ENCODE measurements at regions not wholly inside any gene's neighbourhood (a gene's known extent, or its start where the extent isn't known, plus 50 kb on each side); places are given as distances from the start of the nearest gene placed in this dataset.
"Not testable (repeated sequence)": the region's sequence is repeated elsewhere in the genome, so short reads cannot be mapped to it uniquely, and the experiment has no call there.

GRCh38 chr12:29023436-29024076 is 125.5 kb upstream of the FAR2 start:
- no peaks in the 10 kb centered on the region for H3K36me3 ChIP-seq (ENCODE audit: low read depth)
- TF ChIP-seq CTCF (IDR thresholded peaks at IDR 0.05; ENCODE audit: poor library complexity, severe bottlenecking) = no peak
- H3K9me3 ChIP-seq (ENCODE audit: severe bottlenecking) = no peaks in the 10 kb centered on the region
- H3K27ac ChIP-seq (ENCODE audit: poor library complexity, severe bottlenecking) = no peak overlapping the region
- ATAC-seq (ENCODE audit: low read depth) (no peak), DNase-seq (ENCODE audit: low spot score) (no peak)
- H3K4me1 ChIP-seq (ENCODE audit: insufficient read depth, poor library complexity, severe bottlenecking) = no peaks in the 10 kb centered on the region
- no peak overlapping the region for H3K4me3 ChIP-seq (ENCODE audit: severe bottlenecking)
- H3K27me3 ChIP-seq (ENCODE audit: insufficient read depth, poor library complexity, severe bottlenecking) = no peaks in the 10 kb centered on the region

GRCh38 chr12:29024117-29024516 is 125.0 kb upstream of the FAR2 start:
- TF ChIP-seq CTCF (IDR thresholded peaks at IDR 0.05; ENCODE audit: poor library complexity, severe bottlenecking) = no peak
- Histone ChIP-seq H3K4me1 (ENCODE audit: insufficient read depth, poor library complexity, severe bottlenecking) (no peaks in the 10 kb centered on the region), H3K36me3 (ENCODE audit: low read depth) (no peaks in the 10 kb centered on the region), H3K27me3 (ENCODE audit: insufficient read depth, poor library complexity, severe bottlenecking) (no peaks in the 10 kb centered on the region), H3K9me3 (ENCODE audit: severe bottlenecking) (no peaks in the 10 kb centered on the region), H3K4me3 (ENCODE audit: severe bottlenecking) (no peak overlapping the region), H3K27ac (ENCODE audit: poor library complexity, severe bottlenecking) (no peak overlapping the region)
- DNase-seq (ENCODE audit: low spot score) (no peak), ATAC-seq (ENCODE audit: low read depth) (no peak)

- Histone ChIP-seq H3K27me3 (ENCODE audit: insufficient read depth, poor library complexity, severe bottlenecking) (no peaks in the 10 kb centered on the region), H3K4me1 (ENCODE audit: insufficient read depth, poor library complexity, severe bottlenecking) (no peaks in the 10 kb centered on the region), H3K9me3 (ENCODE audit: severe bottlenecking) (no peaks in the 10 kb centered on the region), H3K36me3 (ENCODE audit: low read depth) (no peaks in the 10 kb centered on the region), H3K27ac (ENCODE audit: poor library complexity, severe bottlenecking) (no peak overlapping the region), H3K4me3 (ENCODE audit: severe bottlenecking) (no peak overlapping the region)
- DNase-seq (ENCODE audit: low spot score) = no peak
- no peak for TF ChIP-seq CTCF (IDR thresholded peaks at IDR 0.05; ENCODE audit: poor library complexity, severe bottlenecking)
- ATAC-seq (ENCODE audit: low read depth) = no peak
These were observed 123.1 kb upstream of the FAR2 start for GRCh38 chr12:29025937-29026336.

GRCh38 chr12:29026419-29026818 is 122.7 kb upstream of the FAR2 start:
- Histone ChIP-seq H3K9me3 (ENCODE audit: severe bottlenecking) (no peaks in the 10 kb centered on the region), H3K4me1 (ENCODE audit: insufficient read depth, poor library complexity, severe bottlenecking) (no peaks in the 10 kb centered on the region), H3K27ac (ENCODE audit: poor library complexity, severe bottlenecking) (no peak overlapping the region), H3K27me3 (ENCODE audit: insufficient read depth, poor library complexity, severe bottlenecking) (no peaks in the 10 kb centered on the region), H3K36me3 (ENCODE audit: low read depth) (no peaks in the 10 kb centered on the region), H3K4me3 (ENCODE audit: severe bottlenecking) (no peak overlapping the region)
- ATAC-seq (ENCODE audit: low read depth) (no peak), DNase-seq (ENCODE audit: low spot score) (no peak)
- no peak for TF ChIP-seq CTCF (IDR thresholded peaks at IDR 0.05; ENCODE audit: poor library complexity, severe bottlenecking)

GRCh38 chr12:29029484-29029883 is 119.6 kb upstream of the FAR2 start:
- not testable (repeated sequence) for H3K9me3 ChIP-seq (ENCODE audit: severe bottlenecking); H3K4me3 ChIP-seq (ENCODE audit: severe bottlenecking); H3K36me3 ChIP-seq (ENCODE audit: low read depth); ATAC-seq (ENCODE audit: low read depth); H3K27me3 ChIP-seq (ENCODE audit: insufficient read depth, poor library complexity, severe bottlenecking); DNase-seq (ENCODE audit: low spot score); H3K27ac ChIP-seq (ENCODE audit: poor library complexity, severe bottlenecking); H3K4me1 ChIP-seq (ENCODE audit: insufficient read depth, poor library complexity, severe bottlenecking)
